ENCODE measurements at regions not wholly inside any gene's neighbourhood (a gene's known extent, or its start where the extent isn't known, plus 50 kb on each side); places are given as distances from the start of the nearest gene placed in this dataset.

DNA sequence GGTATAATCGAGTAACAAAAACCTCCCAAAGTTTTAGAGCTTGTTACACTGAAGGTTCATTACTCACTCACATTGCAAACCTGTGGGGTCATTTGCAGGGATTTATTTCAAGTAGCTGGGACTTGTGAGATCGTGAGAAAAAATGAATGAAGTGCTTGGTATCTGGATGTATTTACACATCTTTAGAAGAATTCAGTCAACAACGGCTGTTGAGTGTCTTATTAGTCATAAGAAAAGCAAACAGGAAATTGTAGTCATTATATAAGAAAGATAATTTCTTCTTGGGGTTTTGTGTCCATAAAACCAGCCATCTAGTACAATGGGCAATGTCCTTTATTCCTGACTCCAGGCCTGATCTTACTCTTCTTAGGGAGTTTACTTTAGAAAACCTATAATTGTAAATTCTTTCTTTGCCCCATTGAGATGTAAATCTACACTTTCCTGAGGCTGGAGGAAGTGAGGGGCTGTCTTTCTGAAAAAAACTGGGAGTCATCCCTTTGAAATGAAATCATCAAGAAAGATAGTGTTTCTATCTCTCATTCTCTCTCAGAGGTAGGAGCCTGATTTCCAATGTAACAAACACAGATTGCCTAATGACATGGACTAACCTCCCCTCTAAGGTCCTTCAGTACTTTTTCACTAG lies 202.5 kb upstream of the ASCC3 start:
- TF ChIP-seq, protein P1, sequence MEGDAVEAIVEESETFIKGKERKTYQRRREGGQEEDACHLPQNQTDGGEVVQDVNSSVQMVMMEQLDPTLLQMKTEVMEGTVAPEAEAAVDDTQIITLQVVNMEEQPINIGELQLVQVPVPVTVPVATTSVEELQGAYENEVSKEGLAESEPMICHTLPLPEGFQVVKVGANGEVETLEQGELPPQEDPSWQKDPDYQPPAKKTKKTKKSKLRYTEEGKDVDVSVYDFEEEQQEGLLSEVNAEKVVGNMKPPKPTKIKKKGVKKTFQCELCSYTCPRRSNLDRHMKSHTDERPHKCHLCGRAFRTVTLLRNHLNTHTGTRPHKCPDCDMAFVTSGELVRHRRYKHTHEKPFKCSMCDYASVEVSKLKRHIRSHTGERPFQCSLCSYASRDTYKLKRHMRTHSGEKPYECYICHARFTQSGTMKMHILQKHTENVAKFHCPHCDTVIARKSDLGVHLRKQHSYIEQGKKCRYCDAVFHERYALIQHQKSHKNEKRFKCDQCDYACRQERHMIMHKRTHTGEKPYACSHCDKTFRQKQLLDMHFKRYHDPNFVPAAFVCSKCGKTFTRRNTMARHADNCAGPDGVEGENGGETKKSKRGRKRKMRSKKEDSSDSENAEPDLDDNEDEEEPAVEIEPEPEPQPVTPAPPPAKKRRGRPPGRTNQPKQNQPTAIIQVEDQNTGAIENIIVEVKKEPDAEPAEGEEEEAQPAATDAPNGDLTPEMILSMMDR (conservative IDR thresholded peaks at IDR 0.05; ENCODE audit: low read length) = no peak
- no peak for TF ChIP-seq EZH2phosphoT487 (IDR thresholded peaks at IDR 0.05; ENCODE audit: borderline replicate concordance)

All from Loucy (cell line).